Mucosa of descending colon (tissue), 3 donors: ENCODE measurements at regions not wholly inside any gene's neighbourhood (a gene's known extent, or its start where the extent isn't known, plus 50 kb on each side); places are given as distances from the start of the nearest gene placed in this dataset.

Experiments
- ATAC-seq: fragments of 200-7000 bp; cut with Tn5 transposase; one replicate; pipeline ENCODE4 v1.9.1; 2020; ENCODE audit warnings: mild to moderate bottlenecking, moderate library complexity
- DNase-seq, 3 donors: peaks; one replicate each; pipeline ENCODE4 v3.0.0-alpha.2; 2020
- H3K36me3 ChIP-seq: fragments of 200-600 bp; one replicate; pipeline ENCODE4 v1.8.0; 2021; ENCODE audit warnings: low read depth, mild to moderate bottlenecking
- H3K4me1 ChIP-seq: fragments of 200-600 bp; one replicate; pipeline ENCODE4 v1.8.0; 2021; ENCODE audit warnings: low read depth, mild to moderate bottlenecking
- H3K4me3 ChIP-seq: fragments of 200-600 bp; one replicate; pipeline ENCODE4 v1.8.0; 2021; ENCODE audit warnings: mild to moderate bottlenecking
- H3K9me3 ChIP-seq: fragments of 200-600 bp; one replicate; pipeline ENCODE4 v1.8.0; 2021; ENCODE audit warnings: mild to moderate bottlenecking
- intact Hi-C, 2 donors: fragments of 100-400 bp; cut with DNase I in 1 of 2; cut with micrococcal nuclease in 1 of 2; formaldehyde crosslinking; loops; one replicate each; pipeline versions ENCODE4 v1.11.0 to v1.11.1; 2022; cut with DNase I, micrococcal nuclease
- TF ChIP-seq, protein P1 (sequence below): fragments of 200-600 bp; IDR thresholded peaks from one replicate; pipeline ENCODE4 v1.8.0; 2022; ENCODE audit warnings: antibody characterized with exemption, mild to moderate bottlenecking
- donor health status: DM: no; HTN: no; CAD: no; lungs with moderate emphysema.
- donor health status: DM: no; HTN: no; CAD: no.
- donor health status: DM: no; HTN: yes; CAD: no.

DNA sequence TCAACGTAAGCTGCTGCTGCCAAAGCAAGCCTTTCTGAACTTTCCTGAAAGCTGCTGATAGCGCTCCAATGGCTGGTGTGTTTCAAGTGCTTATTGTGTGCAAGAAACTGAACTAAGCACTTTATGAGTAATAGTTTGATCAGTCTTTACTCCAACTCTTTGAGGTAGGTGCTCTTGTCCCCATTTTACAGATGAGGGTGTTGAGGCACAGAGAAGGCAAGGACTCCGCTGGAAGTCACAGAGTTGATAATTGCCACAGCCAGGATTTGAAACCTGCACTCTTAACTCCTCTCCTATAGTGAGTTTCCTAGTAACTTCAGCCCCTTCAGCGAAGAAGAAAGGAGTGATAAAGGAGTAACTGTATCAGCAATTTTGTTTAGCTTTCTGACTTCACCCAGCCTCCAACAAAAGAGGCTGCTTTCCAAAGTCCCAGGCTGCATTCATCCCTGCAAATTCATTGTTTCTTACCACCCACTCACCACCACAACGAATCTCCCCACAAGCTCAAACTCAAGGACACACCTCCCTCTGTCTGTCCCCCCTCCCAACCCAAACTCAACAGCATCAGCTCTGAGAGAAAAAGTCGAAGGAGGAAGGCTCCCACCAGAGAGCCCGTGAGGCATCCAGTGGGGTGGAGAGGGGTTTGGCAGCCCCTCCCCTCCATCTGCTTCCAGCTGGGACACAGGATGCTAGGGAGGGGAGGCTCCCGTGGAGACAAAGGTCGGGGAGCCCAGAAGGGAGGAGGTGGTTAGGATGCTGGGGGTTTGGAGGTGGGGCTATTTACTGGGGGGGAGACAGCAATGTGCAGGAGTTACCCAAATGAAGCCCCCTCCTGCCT is 139.6 kb downstream of the NAV1 start:
- intact Hi-C loops, result no loop called here

DNA sequence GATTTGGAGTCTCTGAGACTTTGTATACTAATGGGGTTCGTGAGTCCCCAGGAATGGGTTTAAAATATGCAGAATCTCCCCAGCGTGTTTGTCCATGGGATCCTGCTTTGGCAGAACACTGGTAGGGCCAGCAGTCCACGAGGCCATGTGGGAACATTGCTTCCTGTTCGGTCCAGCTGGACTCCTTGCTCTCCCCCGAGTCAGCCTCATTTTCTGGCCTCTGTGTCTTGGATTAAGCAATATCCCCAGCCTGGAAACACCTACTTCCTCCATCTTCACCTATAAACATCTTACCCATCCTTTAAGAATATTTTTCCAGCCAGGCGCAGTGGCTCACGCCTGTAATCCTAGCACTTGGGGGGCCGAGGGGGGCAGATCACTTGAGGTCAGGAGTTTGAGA is 142.4 kb downstream of the NAV1 start:
- Histone ChIP-seq H3K36me3 (no peaks in the 10 kb centered on the region), H3K4me1 (peaks cover 2% of the 10 kb centered on the region), H3K9me3 (no peaks in the 10 kb centered on the region), H3K4me3 (no peak overlapping the region)
- intact Hi-C loops, result no loop called here
- TF ChIP-seq, protein P1, sequence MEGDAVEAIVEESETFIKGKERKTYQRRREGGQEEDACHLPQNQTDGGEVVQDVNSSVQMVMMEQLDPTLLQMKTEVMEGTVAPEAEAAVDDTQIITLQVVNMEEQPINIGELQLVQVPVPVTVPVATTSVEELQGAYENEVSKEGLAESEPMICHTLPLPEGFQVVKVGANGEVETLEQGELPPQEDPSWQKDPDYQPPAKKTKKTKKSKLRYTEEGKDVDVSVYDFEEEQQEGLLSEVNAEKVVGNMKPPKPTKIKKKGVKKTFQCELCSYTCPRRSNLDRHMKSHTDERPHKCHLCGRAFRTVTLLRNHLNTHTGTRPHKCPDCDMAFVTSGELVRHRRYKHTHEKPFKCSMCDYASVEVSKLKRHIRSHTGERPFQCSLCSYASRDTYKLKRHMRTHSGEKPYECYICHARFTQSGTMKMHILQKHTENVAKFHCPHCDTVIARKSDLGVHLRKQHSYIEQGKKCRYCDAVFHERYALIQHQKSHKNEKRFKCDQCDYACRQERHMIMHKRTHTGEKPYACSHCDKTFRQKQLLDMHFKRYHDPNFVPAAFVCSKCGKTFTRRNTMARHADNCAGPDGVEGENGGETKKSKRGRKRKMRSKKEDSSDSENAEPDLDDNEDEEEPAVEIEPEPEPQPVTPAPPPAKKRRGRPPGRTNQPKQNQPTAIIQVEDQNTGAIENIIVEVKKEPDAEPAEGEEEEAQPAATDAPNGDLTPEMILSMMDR, result no peak
- ATAC-seq (no peak), DNase-seq (no peak)

More for the DNA sequence above, 139.6 kb downstream of the NAV1 start:
- H3K36me3 ChIP-seq, result no peaks in the 10 kb centered on the region
- no peak for ATAC-seq
- peaks cover 10% of the 10 kb centered on the region for H3K4me1 ChIP-seq
- DNase-seq, result no peak
- TF ChIP-seq, protein P1, result no peak
- H3K9me3 ChIP-seq, result no peaks in the 10 kb centered on the region
- H3K4me3 ChIP-seq, result no peak overlapping the region

DNA sequence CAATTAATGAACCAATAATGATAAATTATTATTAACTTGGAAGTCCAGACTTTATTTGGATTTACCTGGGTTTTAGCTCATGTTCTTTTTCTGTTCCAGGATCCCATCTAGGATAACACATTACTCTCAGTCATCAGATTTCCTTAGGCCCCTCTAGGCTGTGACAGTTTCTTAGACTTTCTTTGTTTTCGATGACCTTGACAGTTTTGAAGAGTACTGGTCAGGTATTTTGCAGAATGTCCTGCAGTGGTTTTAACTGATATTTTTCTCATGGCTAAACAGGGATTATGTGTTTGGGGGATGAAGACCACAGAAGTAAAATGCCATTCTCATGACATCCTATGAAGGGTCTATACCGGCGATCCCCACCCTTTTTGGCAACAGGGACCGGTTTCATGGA is 144.0 kb downstream of the NAV1 start:
- no peak for ATAC-seq
- intact Hi-C loops, result no loop called here
- Histone ChIP-seq H3K36me3 (no peaks in the 10 kb centered on the region), H3K4me1 (no peaks in the 10 kb centered on the region), H3K4me3 (no peak overlapping the region), H3K9me3 (no peaks in the 10 kb centered on the region)
- DNase-seq, result no peak
- TF ChIP-seq, protein P1, result no peak

DNA sequence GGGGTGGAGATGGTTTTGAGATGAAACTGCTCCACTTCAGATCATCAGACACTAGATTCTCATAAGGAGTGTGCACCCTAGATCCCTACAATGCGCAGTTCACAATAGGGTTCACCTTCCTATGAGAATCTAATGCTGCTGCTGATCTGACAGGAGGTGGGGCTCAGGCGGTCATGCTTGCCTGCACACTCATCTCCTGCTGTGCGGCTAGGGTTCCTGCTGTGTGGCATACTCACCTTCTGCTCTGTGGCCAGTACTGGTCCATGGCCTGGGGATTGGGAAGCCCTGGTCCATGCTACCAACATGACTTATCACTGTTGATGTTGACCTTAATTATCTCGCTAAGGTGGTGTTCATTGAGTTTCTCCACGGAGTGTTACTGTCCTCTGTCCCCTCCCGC is 144.5 kb downstream of the NAV1 start:
- Histone ChIP-seq H3K36me3 (no peaks in the 10 kb centered on the region), H3K4me3 (no peak overlapping the region), H3K4me1 (no peaks in the 10 kb centered on the region), H3K9me3 (no peaks in the 10 kb centered on the region)
- peak in 1 of 3 donors; percentile 1 for DNase-seq
- TF ChIP-seq, protein P1, result no peak
- no peak for ATAC-seq
- intact Hi-C loops, result no loop called here

DNA sequence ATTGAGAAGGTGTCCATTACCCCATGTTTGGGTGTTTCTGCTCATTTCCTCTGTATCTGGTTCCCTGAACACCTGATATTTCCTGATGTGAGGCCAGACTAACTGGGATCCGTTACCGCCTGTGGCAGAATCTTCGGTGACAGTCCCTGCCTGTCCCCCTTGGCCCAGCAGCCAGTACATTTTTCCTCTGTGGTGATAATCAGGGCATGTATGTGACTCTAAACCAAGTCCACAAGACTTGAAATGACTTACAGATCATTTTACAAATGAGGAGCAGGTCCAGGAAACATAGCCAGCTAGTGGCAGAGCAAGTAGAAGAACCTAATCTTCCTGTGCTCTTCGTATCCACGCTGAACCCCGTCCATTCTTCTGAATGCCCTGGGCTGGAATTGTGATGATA is 143.5 kb upstream of the IPO9 start:
- DNase-seq (no peak), ATAC-seq (no peak)
- TF ChIP-seq, protein P1, result no peak
- no peaks in the 10 kb centered on the region for H3K4me1 ChIP-seq
- intact Hi-C loops, result no loop called here
- H3K4me3 ChIP-seq, result no peak overlapping the region
- no peaks in the 10 kb centered on the region for H3K36me3 ChIP-seq
- H3K9me3 ChIP-seq, result no peaks in the 10 kb centered on the region
